ENCODE measurements at regions not wholly inside any gene's neighbourhood (a gene's known extent, or its start where the extent isn't known, plus 50 kb on each side); places are given as distances from the start of the nearest gene placed in this dataset.

- H4K20me1 ChIP-seq (replicated peaks in 1 of 2; ENCODE audit: control insufficient read depth in 1 of 2, insufficient read depth in 2 of 2, low read length in 2 of 2), result no peaks in the 10 kb centered on the region
- H2BK20ac ChIP-seq (ENCODE audit: low read length), result no peak overlapping the region
- DNase-seq (ENCODE audit: low read depth in 1 of 2, low spot score in 2 of 2), result no peak
- no peak overlapping the region for H3K9ac ChIP-seq (replicated peaks in 1 of 4; ENCODE audit: extremely low read depth in 1 of 4, low read depth in 3 of 4, low read length in 3 of 4)
- H3K79me1 ChIP-seq (ENCODE audit: low read depth, low read length), result no peaks in the 10 kb centered on the region
- H3K36me3 ChIP-seq (ENCODE audit: control insufficient read depth in 2 of 4, insufficient read depth in 4 of 4, low read length in 3 of 4), result no peaks in the 10 kb centered on the region
- no peak for TF ChIP-seq CHD7 (IDR thresholded peaks at IDR 0.05; ENCODE audit: insufficient replicate concordance, low read length)
- POLR2A ChIA-PET (ENCODE audit: partially characterized antibody), result no interaction called here
- CTCF ChIA-PET (ENCODE audit: partially characterized antibody), result no interaction called here
- no peak overlapping the region for H4K91ac ChIP-seq (replicated peaks; ENCODE audit: insufficient read length, low read length)
- H4K8ac ChIP-seq (ENCODE audit: extremely low read depth, insufficient read depth, low read length), result no peak overlapping the region
- no peak overlapping the region for H2BK5ac ChIP-seq (ENCODE audit: low read depth, low read length)
- no peaks in the 10 kb centered on the region for H3K4me1 ChIP-seq (replicated peaks in 1 of 4; ENCODE audit: control insufficient read depth in 3 of 4, insufficient read depth in 4 of 4, low read length in 3 of 4)
- H2BK15ac ChIP-seq (ENCODE audit: low read length), result no peak overlapping the region
- H3K27me3 ChIP-seq (replicated peaks in 1 of 4; ENCODE audit: control insufficient read depth in 3 of 4, extremely low read depth in 1 of 4, insufficient read depth in 3 of 4, low read length in 3 of 4), result no peaks in the 10 kb centered on the region
- H2AFZ ChIP-seq (ENCODE audit: low read length), result no peak overlapping the region
- no peak overlapping the region for H3K14ac ChIP-seq (ENCODE audit: insufficient read length)
- FAIRE-seq, result no peak
- 48% methylated on average over 2 of the region's 2 CpGs; no CpG with 5 or more reads in 1 of the 2 experiments for WGBS, 2 experiments (ENCODE audit: extremely low coverage in 1 of 2, insufficient coverage in 1 of 2, insufficient read length in 1 of 2, insufficient replicate concordance in 2 of 2, low coverage in 1 of 2, low lambda C conversion rate in 2 of 2, missing lambda C conversion rate in 1 of 2)
- no peak overlapping the region for H4K5ac ChIP-seq (ENCODE audit: insufficient read length, low read depth, low read length)
- no peak overlapping the region for H3K56ac ChIP-seq (replicated peaks; ENCODE audit: insufficient read length, low read depth, low read length)
- H2BK120ac ChIP-seq (replicated peaks; ENCODE audit: low read depth, low read length), result no peak overlapping the region
- H3K9me3 ChIP-seq (ENCODE audit: insufficient read depth in 2 of 2, low read depth in 1 of 2, low read length in 1 of 2), result no peaks in the 10 kb centered on the region
- H3K4me3 ChIP-seq (ENCODE audit: extremely low read depth in 1 of 4, insufficient read depth in 2 of 4, low read depth in 3 of 4, low read length in 4 of 4), result no peak overlapping the region
- no peak overlapping the region for H3K27ac ChIP-seq (ENCODE audit: low read depth, low read length)
- H3K4me2 ChIP-seq (ENCODE audit: insufficient read depth in 1 of 2, low read depth in 2 of 2, low read length in 2 of 2), result no peak overlapping the region
- no peaks in the 10 kb centered on the region for H3K79me2 ChIP-seq (ENCODE audit: control insufficient read depth in 1 of 2, insufficient read depth in 2 of 2, low read length in 2 of 2)
- no peak overlapping the region for H2AK5ac ChIP-seq (ENCODE audit: low read depth, low read length)
- H3K23me2 ChIP-seq (ENCODE audit: low read depth, low read length), result no peaks in the 10 kb centered on the region
- H3K23ac ChIP-seq (ENCODE audit: insufficient read length), result no peak overlapping the region
- H2BK12ac ChIP-seq (ENCODE audit: low read depth, low read length), result no peak overlapping the region
- no peak overlapping the region for H3K18ac ChIP-seq (ENCODE audit: extremely low read depth, low read length)
- no peak overlapping the region for H3K4ac ChIP-seq (replicated peaks; ENCODE audit: insufficient read length, low read depth, low read length)
Measured at GRCh38 chr1:59165353-59165752, 131.5 kb upstream of the FGGY start.

Measured in H1 (cell line).